K562 (cell line): ENCODE measurements at regions not wholly inside any gene's neighbourhood (a gene's known extent, or its start where the extent isn't known, plus 50 kb on each side); places are given as distances from the start of the nearest gene placed in this dataset.
A peak's percentile ranks its signal among the peaks of the same experiment; 100 is the strongest.

ENCODE experiments used
- ATAC-seq: fragments of 200-7000 bp; cut with Tn5 transposase; 3 replicates; pipeline ENCODE4 v1.9.1; 2020; ENCODE audit warnings: moderate library complexity
- BruUV-seq: library from RNA; stranded (reverse); fragments of 400-500 nt; replicated peaks from 2 replicates; lab custom pipeline; 2021; lab: Mats Ljungman, UMichigan
- CTCF ChIA-PET: fragments of 300-600 bp; formaldehyde crosslinking; extraction: SDS; loops from one replicate; lab custom pipeline; 2021; ENCODE audit warnings: low intra/inter-chr PET ratio; lab: Yijun Ruan, JAX
- POLR2A ChIA-PET: fragments of 300-600, 350-650 bp; sonication (Branson Sonifier 250); formaldehyde crosslinking; extraction: SDS; loops from one replicate; lab custom pipeline; 2021; ENCODE audit warnings: antibody characterized with exemption, inconsistent platforms; lab: Yijun Ruan, JAX
- DNase-seq, 4 experiments: peaks; one replicate each; pipeline versions ENCODE4 v3.0.0 to v3.0.0-alpha.2; 2011 to 2018; ENCODE audit warnings: low spot score in 3 of 4, mixed read lengths in 3 of 4; ENCODE audit errors: extremely low read depth in 1 of 4
- FAIRE-seq: peaks from 2 replicates; lab custom pipeline; 2011; peaks lifted over from hg19 to GRCh38; lab: Jason Lieb, UNC
- H2AFZ ChIP-seq: 2 replicates; pipeline ENCODE4 v1.6.0; 2011; ENCODE audit warnings: low read depth, low read length, control low read depth, inconsistent platforms
- H3K27ac ChIP-seq: fragments of 200-600 bp; 3 replicates; pipeline ENCODE4 v1.8.0; 2011; ENCODE audit warnings: low read depth, mild to moderate bottlenecking, control low read depth, inconsistent platforms, low read length, moderate library complexity, mixed read lengths; ENCODE audit errors: extremely low read depth
- H3K27me3 ChIP-seq, 2 experiments: fragments of 300-600 bp in 1 of 2; 2 replicates in 1 of 2; 3 replicates in 1 of 2; pipeline versions ENCODE4 v1.6.0 to v1.8.0; 2011; ENCODE audit warnings: inconsistent platforms in 2 of 2, low read length in 2 of 2, mild to moderate bottlenecking in 1 of 2, mixed read lengths in 1 of 2, moderate library complexity in 1 of 2; ENCODE audit not compliant: control insufficient read depth in 2 of 2, insufficient read depth in 2 of 2
- H3K36me3 ChIP-seq: fragments of 300-600 bp; 3 replicates; pipeline ENCODE4 v1.8.0; 2011; ENCODE audit warnings: mild to moderate bottlenecking, low read length, inconsistent platforms; ENCODE audit not compliant: control insufficient read depth, insufficient read depth
- H3K4me1 ChIP-seq, 2 experiments: fragments of 200-600 bp in 1 of 2; replicated peaks in 1 of 2; 2 replicates in 1 of 2; 3 replicates in 1 of 2; pipeline versions ENCODE4 v1.5.1 to v1.8.0; 2011; ENCODE audit warnings: inconsistent platforms in 2 of 2, low read length in 2 of 2, mild to moderate bottlenecking in 1 of 2, mixed read lengths in 1 of 2, moderate library complexity in 1 of 2; ENCODE audit not compliant: control insufficient read depth in 2 of 2, insufficient read depth in 2 of 2
- H3K4me2 ChIP-seq: 2 replicates; pipeline ENCODE4 v1.6.1; 2011; ENCODE audit warnings: low read length, control low read depth, inconsistent platforms, mixed read lengths; ENCODE audit not compliant: insufficient read depth
- H3K4me3 ChIP-seq: fragments of 200-600 bp; sonication (generic), shearing (Covaris generic); 2 replicates; pipeline ENCODE4 v1.5.1; 2016; ENCODE audit warnings: control low read depth, inconsistent platforms
- H3K79me2 ChIP-seq: fragments of 200-600 bp; 3 replicates; pipeline ENCODE4 v1.8.0; 2011; ENCODE audit warnings: low read length, inconsistent platforms; ENCODE audit not compliant: control insufficient read depth, insufficient read depth
- H3K9ac ChIP-seq, 2 experiments: 2 replicates each; pipeline versions ENCODE4 v1.6.0 to v1.6.1; 2011; ENCODE audit warnings: low read depth in 2 of 2, low read length in 2 of 2, control low read depth in 1 of 2, inconsistent platforms in 1 of 2, mild to moderate bottlenecking in 1 of 2, mixed read lengths in 1 of 2; ENCODE audit not compliant: insufficient read depth in 1 of 2
- H3K9me1 ChIP-seq: one replicate; pipeline ENCODE4 v1.6.0; 2011; ENCODE audit warnings: inconsistent platforms, mild to moderate bottlenecking, low read length, moderate library complexity; ENCODE audit not compliant: control insufficient read depth, insufficient read depth
- H3K9me3 ChIP-seq: replicated peaks from 2 replicates; pipeline ENCODE4 v1.5.1; 2011; ENCODE audit warnings: low read depth, low read length, inconsistent platforms; ENCODE audit not compliant: control insufficient read depth, insufficient read depth
- H4K20me1 ChIP-seq: replicated peaks from 2 replicates; pipeline ENCODE4 v1.6.1; 2011; ENCODE audit warnings: low read length, inconsistent platforms, mixed read lengths; ENCODE audit not compliant: control insufficient read depth, insufficient read depth
- HSF4 ChIP-seq: fragments of 250-450 bp; sonication (Bioruptor Pico); IDR thresholded peaks from 2 replicates; pipeline ENCODE4 v2.1.2; 2022; ENCODE audit warnings: mild to moderate bottlenecking, moderate library complexity, borderline replicate concordance
- WGBS: fragments of 100-300 bp; shearing (Covaris generic); methylation state at CpG from one replicate; pipeline ENCODE4 v1.1.6; 2016; ENCODE audit warnings: low coverage, mixed read lengths; ENCODE audit not compliant: insufficient coverage; ENCODE audit errors: missing lambda C conversion rate; 5-methylcytosine and 5-hydroxymethylcytosine counted together
- in situ Hi-C: fragments of 300-500 bp; cut with MboI; formaldehyde crosslinking; loops from 4 replicates; pipeline ENCODE4 v1.15.0; 2018; ENCODE audit warnings: inconsistent platforms, mixed read lengths
- intact Hi-C: fragments of 100-400 bp; cut with micrococcal nuclease; formaldehyde crosslinking; loops from 2 replicates; pipeline ENCODE4 v1.14.2; 2022
- TF ChIP-seq, protein P1 (sequence below), 2 experiments: fragments of 450-650 bp; formaldehyde crosslinking in 1 of 2; IDR thresholded peaks; 2 replicates each; pipeline versions ENCODE4 v1.4.0 to v1.6.1; 2014 to 2020; ENCODE audit warnings: mild to moderate bottlenecking in 2 of 2, borderline replicate concordance in 1 of 2, low read depth in 1 of 2
- TF ChIP-seq, protein P2 (sequence below), 3 experiments: IDR thresholded peaks in 2 of 3; conservative IDR thresholded peaks in 1 of 3; 2 replicates each; pipeline ENCODE4 v1.5.1; 2011 to 2012; ENCODE audit warnings: low read length in 3 of 3, mild to moderate bottlenecking in 3 of 3, control low read depth in 2 of 3, improper control_type of control experiment in 1 of 3, inconsistent platforms in 1 of 3, low read depth in 1 of 3, mixed read lengths in 1 of 3, moderate library complexity in 1 of 3; ENCODE audit not compliant: insufficient read depth in 2 of 3
- TF ChIP-seq, protein P3 (sequence below): fragments of 450-650 bp; IDR thresholded peaks from 2 replicates; pipeline ENCODE4 v1.6.1; 2016; ENCODE audit warnings: mild to moderate bottlenecking

DNA sequence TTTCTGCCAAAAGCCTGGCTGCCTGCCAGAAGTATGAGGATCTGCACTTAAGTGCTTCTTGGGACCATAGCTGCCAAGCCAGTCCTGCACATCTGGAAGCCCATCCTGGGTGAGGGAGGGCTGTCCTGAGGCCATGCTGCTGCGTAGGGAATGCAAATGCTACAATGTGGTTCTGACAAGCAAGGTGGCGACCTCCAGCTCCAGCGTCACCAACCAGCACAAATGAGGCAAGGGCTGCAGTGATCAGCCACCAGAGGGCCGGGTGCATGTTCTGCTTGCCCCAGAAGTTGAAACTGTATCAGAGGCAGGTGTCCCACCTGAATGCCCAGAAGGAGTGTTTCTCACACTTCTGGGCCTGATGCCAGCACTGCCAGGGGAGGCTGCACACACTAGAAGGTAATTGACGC lies 99.1 kb upstream of the KCNQ5 start:
- peak; percentile 11 to 68 (median 28) for DNase-seq
- peak; percentile 93 for ATAC-seq
- CTCF ChIA-PET = interaction anchor here (0.6 to 1.0 kb wide), 2 partner anchors 58 to 285 kb away, joined by 3 read pairs; no protein-coding TSS in a partner anchor
- TF ChIP-seq, protein P1, sequence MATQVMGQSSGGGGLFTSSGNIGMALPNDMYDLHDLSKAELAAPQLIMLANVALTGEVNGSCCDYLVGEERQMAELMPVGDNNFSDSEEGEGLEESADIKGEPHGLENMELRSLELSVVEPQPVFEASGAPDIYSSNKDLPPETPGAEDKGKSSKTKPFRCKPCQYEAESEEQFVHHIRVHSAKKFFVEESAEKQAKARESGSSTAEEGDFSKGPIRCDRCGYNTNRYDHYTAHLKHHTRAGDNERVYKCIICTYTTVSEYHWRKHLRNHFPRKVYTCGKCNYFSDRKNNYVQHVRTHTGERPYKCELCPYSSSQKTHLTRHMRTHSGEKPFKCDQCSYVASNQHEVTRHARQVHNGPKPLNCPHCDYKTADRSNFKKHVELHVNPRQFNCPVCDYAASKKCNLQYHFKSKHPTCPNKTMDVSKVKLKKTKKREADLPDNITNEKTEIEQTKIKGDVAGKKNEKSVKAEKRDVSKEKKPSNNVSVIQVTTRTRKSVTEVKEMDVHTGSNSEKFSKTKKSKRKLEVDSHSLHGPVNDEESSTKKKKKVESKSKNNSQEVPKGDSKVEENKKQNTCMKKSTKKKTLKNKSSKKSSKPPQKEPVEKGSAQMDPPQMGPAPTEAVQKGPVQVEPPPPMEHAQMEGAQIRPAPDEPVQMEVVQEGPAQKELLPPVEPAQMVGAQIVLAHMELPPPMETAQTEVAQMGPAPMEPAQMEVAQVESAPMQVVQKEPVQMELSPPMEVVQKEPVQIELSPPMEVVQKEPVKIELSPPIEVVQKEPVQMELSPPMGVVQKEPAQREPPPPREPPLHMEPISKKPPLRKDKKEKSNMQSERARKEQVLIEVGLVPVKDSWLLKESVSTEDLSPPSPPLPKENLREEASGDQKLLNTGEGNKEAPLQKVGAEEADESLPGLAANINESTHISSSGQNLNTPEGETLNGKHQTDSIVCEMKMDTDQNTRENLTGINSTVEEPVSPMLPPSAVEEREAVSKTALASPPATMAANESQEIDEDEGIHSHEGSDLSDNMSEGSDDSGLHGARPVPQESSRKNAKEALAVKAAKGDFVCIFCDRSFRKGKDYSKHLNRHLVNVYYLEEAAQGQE (IDR thresholded peaks at IDR 0.05; ENCODE audit: borderline replicate concordance) = peak; percentile 16; the same call in 1 of the 2 replicates
- TF ChIP-seq, protein P1 (CRISPR knock-in tag; IDR thresholded peaks at IDR 0.05; ENCODE audit: low read depth) = no peak
- TF ChIP-seq, protein P2, sequence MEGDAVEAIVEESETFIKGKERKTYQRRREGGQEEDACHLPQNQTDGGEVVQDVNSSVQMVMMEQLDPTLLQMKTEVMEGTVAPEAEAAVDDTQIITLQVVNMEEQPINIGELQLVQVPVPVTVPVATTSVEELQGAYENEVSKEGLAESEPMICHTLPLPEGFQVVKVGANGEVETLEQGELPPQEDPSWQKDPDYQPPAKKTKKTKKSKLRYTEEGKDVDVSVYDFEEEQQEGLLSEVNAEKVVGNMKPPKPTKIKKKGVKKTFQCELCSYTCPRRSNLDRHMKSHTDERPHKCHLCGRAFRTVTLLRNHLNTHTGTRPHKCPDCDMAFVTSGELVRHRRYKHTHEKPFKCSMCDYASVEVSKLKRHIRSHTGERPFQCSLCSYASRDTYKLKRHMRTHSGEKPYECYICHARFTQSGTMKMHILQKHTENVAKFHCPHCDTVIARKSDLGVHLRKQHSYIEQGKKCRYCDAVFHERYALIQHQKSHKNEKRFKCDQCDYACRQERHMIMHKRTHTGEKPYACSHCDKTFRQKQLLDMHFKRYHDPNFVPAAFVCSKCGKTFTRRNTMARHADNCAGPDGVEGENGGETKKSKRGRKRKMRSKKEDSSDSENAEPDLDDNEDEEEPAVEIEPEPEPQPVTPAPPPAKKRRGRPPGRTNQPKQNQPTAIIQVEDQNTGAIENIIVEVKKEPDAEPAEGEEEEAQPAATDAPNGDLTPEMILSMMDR (IDR thresholded peaks at IDR 0.05 in 2 of 3, conservative IDR thresholded peaks at IDR 0.05 in 1 of 3; ENCODE audit: insufficient read depth in 2 of 3, low read depth in 1 of 3, low read length in 3 of 3) = peak; percentile 58 to 94 (median 67)
- TF ChIP-seq HSF4 (CRISPR knock-in tag) = no peak
- TF ChIP-seq, protein P3, sequence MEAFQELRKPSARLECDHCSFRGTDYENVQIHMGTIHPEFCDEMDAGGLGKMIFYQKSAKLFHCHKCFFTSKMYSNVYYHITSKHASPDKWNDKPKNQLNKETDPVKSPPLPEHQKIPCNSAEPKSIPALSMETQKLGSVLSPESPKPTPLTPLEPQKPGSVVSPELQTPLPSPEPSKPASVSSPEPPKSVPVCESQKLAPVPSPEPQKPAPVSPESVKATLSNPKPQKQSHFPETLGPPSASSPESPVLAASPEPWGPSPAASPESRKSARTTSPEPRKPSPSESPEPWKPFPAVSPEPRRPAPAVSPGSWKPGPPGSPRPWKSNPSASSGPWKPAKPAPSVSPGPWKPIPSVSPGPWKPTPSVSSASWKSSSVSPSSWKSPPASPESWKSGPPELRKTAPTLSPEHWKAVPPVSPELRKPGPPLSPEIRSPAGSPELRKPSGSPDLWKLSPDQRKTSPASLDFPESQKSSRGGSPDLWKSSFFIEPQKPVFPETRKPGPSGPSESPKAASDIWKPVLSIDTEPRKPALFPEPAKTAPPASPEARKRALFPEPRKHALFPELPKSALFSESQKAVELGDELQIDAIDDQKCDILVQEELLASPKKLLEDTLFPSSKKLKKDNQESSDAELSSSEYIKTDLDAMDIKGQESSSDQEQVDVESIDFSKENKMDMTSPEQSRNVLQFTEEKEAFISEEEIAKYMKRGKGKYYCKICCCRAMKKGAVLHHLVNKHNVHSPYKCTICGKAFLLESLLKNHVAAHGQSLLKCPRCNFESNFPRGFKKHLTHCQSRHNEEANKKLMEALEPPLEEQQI = 0 out of 2 replicates have a peak, but pooled peaks have one; percentile 28

More for the DNA sequence above, 99.1 kb upstream of the KCNQ5 start:
- Histone ChIP-seq H3K9me3 (no peaks in the 10 kb centered on the region), H3K4me2 (peak overlapping the region; percentile 5; the same call in 1 of the 2 replicates), H3K4me3 (no peak overlapping the region), H3K4me1 (peaks cover 0 to 5% of the 10 kb centered on the region in 2 experiments; a peak in 2 of 5 replicates), H4K20me1 (no peaks in the 10 kb centered on the region), H3K36me3 (no peaks in the 10 kb centered on the region), H3K9ac (0 out of 4 replicates have a peak overlapping the region, but pooled peaks of 1 of the 2 experiments have one; percentile 2), H3K79me2 (no peaks in the 10 kb centered on the region), H2AFZ (peak overlapping the region; percentile 71), H3K9me1 (no peaks in the 10 kb centered on the region), H3K27me3 (no peaks in the 10 kb centered on the region), H3K27ac (no peak overlapping the region)
- no TSS peak for BruUV-seq
- 49% methylated on average over 5 of the region's 5 CpGs for WGBS
- in situ Hi-C loops = loop anchor here (5.0 kb wide), 1 partner anchor 55 kb away; no protein-coding TSS in a partner anchor
- peak; percentile 68 for FAIRE-seq
- intact Hi-C loops = loop anchor here (2.0 to 5.0 kb wide), 2 partner anchors 32 to 60 kb away; no protein-coding TSS in a partner anchor
- POLR2A ChIA-PET = interaction anchor here (0.9 kb wide), 1 partner anchor 60 kb away, joined by 4 read pairs; no protein-coding TSS in a partner anchor
